ENCODE measurements at regions not wholly inside any gene's neighbourhood (a gene's known extent, or its start where the extent isn't known, plus 50 kb on each side); places are given as distances from the start of the nearest gene placed in this dataset.
"Not testable (repeated sequence)": the region's sequence is repeated elsewhere in the genome, so short reads cannot be mapped to it uniquely, and the experiment has no call there.

DNA sequence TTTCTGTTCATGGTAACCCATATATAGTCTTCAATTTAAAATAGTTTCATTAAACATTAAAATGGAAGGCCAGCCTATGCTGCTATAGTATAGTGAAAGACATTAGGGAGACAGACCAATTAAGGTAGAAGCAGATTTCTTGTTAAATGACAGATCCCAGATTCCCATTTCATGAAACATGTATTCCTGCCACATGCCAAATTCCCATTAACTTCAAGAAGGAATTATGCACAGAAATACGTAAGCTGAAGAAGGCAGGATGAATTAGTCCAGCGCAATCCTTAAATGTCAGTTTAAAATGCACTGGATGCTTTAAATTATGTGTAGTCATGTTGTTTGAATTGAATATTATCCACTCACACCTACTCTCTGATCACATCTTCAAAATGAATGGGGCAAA is 424.9 kb downstream of the SH2D1A start:
- CTCF ChIA-PET, result no interaction called here
- Mint-ChIP-seq H3K4me3 (ENCODE audit: low read depth, unreplicated experiment) (no peak overlapping the region), H3K27ac (ENCODE audit: unreplicated experiment) (no peak overlapping the region), H3K27me3 (ENCODE audit: unreplicated experiment) (no peaks in the 10 kb centered on the region), H3K36me3 (ENCODE audit: insufficient read depth, unreplicated experiment) (no peaks in the 10 kb centered on the region), H3K4me1 (ENCODE audit: low read depth, unreplicated experiment) (no peaks in the 10 kb centered on the region), H3K9me3 (ENCODE audit: low read depth, unreplicated experiment) (no peaks in the 10 kb centered on the region)
- no peak for DNase-seq
- BruUV-seq (replicated peaks), result no TSS peak
- intact Hi-C loops (cut with micrococcal nuclease; ENCODE audit: unreplicated experiment), result no loop called here
- TF ChIP-seq, protein P1, sequence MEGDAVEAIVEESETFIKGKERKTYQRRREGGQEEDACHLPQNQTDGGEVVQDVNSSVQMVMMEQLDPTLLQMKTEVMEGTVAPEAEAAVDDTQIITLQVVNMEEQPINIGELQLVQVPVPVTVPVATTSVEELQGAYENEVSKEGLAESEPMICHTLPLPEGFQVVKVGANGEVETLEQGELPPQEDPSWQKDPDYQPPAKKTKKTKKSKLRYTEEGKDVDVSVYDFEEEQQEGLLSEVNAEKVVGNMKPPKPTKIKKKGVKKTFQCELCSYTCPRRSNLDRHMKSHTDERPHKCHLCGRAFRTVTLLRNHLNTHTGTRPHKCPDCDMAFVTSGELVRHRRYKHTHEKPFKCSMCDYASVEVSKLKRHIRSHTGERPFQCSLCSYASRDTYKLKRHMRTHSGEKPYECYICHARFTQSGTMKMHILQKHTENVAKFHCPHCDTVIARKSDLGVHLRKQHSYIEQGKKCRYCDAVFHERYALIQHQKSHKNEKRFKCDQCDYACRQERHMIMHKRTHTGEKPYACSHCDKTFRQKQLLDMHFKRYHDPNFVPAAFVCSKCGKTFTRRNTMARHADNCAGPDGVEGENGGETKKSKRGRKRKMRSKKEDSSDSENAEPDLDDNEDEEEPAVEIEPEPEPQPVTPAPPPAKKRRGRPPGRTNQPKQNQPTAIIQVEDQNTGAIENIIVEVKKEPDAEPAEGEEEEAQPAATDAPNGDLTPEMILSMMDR (IDR thresholded peaks at IDR 0.05; ENCODE audit: unreplicated experiment), result no peak

DNA sequence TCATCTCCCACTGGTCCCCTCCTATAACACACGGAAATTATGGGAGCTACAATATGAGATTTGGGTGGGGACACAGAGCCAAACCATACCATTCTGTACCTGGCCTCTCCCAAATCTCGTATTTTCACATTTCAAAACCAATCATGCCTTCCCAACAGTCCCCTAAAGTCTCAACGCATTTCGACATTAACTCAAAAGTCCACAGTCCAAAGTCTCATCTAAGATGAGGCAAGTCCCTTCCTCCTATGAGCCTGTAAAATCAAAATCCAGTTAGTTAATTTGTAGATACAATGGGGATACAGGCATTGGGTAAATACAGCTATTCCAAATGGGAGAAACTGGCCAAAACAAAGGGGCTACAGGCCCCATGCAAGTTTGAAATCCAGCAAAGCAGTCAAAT is 441.9 kb downstream of the SH2D1A start:
- H3K36me3 Mint-ChIP-seq (ENCODE audit: insufficient read depth, unreplicated experiment); H3K4me3 Mint-ChIP-seq (ENCODE audit: low read depth, unreplicated experiment); H3K27ac Mint-ChIP-seq (ENCODE audit: unreplicated experiment); H3K9me3 Mint-ChIP-seq (ENCODE audit: low read depth, unreplicated experiment); H3K4me1 Mint-ChIP-seq (ENCODE audit: low read depth, unreplicated experiment); BruUV-seq (replicated peaks); DNase-seq; CTCF ChIA-PET; H3K27me3 Mint-ChIP-seq (ENCODE audit: unreplicated experiment); intact Hi-C loops (cut with micrococcal nuclease; ENCODE audit: unreplicated experiment): not testable (repeated sequence)

DNA sequence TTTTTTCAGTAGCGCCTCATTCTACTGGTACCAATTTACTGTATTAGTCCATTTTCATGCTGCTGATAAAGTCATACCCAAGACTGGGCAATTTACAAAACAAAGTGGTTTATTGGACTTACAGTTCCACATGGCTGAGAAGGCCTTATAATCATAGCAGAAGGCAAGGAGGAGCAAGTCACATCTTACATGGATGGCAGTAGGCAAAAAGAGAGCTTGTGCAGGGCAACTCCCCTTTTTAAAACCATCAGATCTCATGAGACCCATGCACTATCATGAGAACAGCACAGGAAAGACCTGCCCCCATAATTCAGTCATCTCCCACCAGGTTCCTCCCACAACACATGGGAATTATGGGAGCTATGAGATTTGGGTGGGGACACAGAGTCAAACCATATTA is 443.5 kb downstream of the SH2D1A start:
- BruUV-seq (replicated peaks); intact Hi-C loops (cut with micrococcal nuclease; ENCODE audit: unreplicated experiment); H3K27ac Mint-ChIP-seq (ENCODE audit: unreplicated experiment); H3K27me3 Mint-ChIP-seq (ENCODE audit: unreplicated experiment); H3K36me3 Mint-ChIP-seq (ENCODE audit: insufficient read depth, unreplicated experiment); DNase-seq; H3K4me1 Mint-ChIP-seq (ENCODE audit: low read depth, unreplicated experiment); H3K4me3 Mint-ChIP-seq (ENCODE audit: low read depth, unreplicated experiment); CTCF ChIA-PET: not testable (repeated sequence)
- peaks cover 12% of the 10 kb centered on the region for H3K9me3 Mint-ChIP-seq (ENCODE audit: low read depth, unreplicated experiment)

DNA sequence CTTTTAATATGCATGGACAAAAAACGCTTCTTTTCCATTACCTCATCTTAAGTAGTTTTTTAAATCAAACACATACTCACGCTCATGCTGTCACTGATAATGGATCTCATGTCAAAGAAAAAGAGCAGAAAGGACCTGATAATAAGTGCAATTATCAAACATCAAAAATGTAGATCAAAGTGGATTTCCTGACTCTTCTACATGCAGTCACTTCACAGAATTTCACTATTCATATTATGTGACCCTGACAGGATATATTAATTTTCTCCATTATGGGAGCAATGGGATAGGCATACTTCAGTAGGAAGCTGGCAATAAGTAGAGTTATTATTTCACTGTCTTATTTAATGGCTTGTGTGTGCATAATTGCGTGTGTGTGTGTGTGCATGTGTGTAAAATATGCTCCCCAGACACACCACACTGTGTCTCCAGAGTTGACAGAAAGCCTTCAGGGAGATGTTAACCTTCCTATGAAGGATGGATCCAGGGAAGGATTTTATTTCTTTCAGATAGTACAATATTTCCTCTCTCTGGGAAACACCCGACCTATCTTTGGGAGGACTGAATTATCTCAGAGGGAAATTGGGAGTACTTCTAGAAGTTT is 445.2 kb downstream of the SH2D1A start:
- no peak overlapping the region for H3K4me3 Mint-ChIP-seq (ENCODE audit: low read depth, unreplicated experiment)
- CTCF ChIA-PET, result no interaction called here
- H3K27me3 Mint-ChIP-seq (ENCODE audit: unreplicated experiment), result peaks cover 8% of the 10 kb centered on the region
- no peaks in the 10 kb centered on the region for H3K36me3 Mint-ChIP-seq (ENCODE audit: insufficient read depth, unreplicated experiment)
- intact Hi-C loops (cut with micrococcal nuclease; ENCODE audit: unreplicated experiment), result no loop called here
- H3K9me3 Mint-ChIP-seq (ENCODE audit: low read depth, unreplicated experiment), result peaks cover 12% of the 10 kb centered on the region
- BruUV-seq (replicated peaks), result no TSS peak
- DNase-seq, result no peak
- TF ChIP-seq, protein P1 (IDR thresholded peaks at IDR 0.05; ENCODE audit: unreplicated experiment), result no peak
- no peak overlapping the region for H3K27ac Mint-ChIP-seq (ENCODE audit: unreplicated experiment)
- H3K4me1 Mint-ChIP-seq (ENCODE audit: low read depth, unreplicated experiment), result no peaks in the 10 kb centered on the region

DNA sequence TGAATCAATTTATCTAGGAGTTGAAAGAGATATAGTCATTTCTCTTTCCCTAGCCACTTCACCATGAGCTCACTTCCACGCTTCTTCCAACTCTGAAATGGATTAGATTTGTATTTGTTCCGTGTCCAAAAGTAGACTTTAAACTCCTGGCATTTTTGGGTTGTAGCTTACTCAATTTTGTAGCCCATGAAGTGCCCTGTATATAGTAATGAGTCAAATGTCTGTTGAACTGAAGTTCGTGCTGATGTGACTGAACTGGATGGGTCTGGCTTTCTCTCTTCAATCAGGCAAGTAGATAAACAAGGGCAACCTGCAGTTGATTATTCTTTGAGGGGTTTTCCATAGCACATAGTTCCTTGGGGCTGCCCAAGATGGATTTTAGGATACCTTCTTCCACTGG is 450.6 kb downstream of the SH2D1A start:
- intact Hi-C loops (cut with micrococcal nuclease; ENCODE audit: unreplicated experiment), result no loop called here
- no TSS peak for BruUV-seq (replicated peaks)
- H3K4me3 Mint-ChIP-seq (ENCODE audit: low read depth, unreplicated experiment), result no peak overlapping the region
- no peaks in the 10 kb centered on the region for H3K4me1 Mint-ChIP-seq (ENCODE audit: low read depth, unreplicated experiment)
- peaks cover 8% of the 10 kb centered on the region for H3K27me3 Mint-ChIP-seq (ENCODE audit: unreplicated experiment)
- DNase-seq, result no peak
- no peaks in the 10 kb centered on the region for H3K36me3 Mint-ChIP-seq (ENCODE audit: insufficient read depth, unreplicated experiment)
- CTCF ChIA-PET, result no interaction called here
- H3K9me3 Mint-ChIP-seq (ENCODE audit: low read depth, unreplicated experiment), result peaks cover 13% of the 10 kb centered on the region
- no peak overlapping the region for H3K27ac Mint-ChIP-seq (ENCODE audit: unreplicated experiment)
- TF ChIP-seq, protein P1 (IDR thresholded peaks at IDR 0.05; ENCODE audit: unreplicated experiment), result no peak
